ENCODE measurements at regions not wholly inside any gene's neighbourhood (a gene's known extent, or its start where the extent isn't known, plus 50 kb on each side); places are given as distances from the start of the nearest gene placed in this dataset.

GRCh38 chr4:156098805-156099204 is 145.1 kb upstream of the CTSO start:
- TF ChIP-seq RCOR1 (IDR thresholded peaks at IDR 0.05; ENCODE audit: low read depth, low read length) (no peak), POLR2A (IDR thresholded peaks at IDR 0.05; ENCODE audit: low read length) (no peak), NR3C1 (IDR thresholded peaks at IDR 0.05) (no peak), CTCF (IDR thresholded peaks at IDR 0.05) (no peak), RFX5 (IDR thresholded peaks at IDR 0.05) (no peak), RAD21 (conservative IDR thresholded peaks at IDR 0.05 in 1 of 2, IDR thresholded peaks at IDR 0.05 in 1 of 2) (no peak), MAZ (IDR thresholded peaks at IDR 0.05; ENCODE audit: borderline replicate concordance, low read depth, low read length) (no peak)

Data from A549 (cell line).